Neural progenitor cell (in vitro differentiated cells): ENCODE measurements at regions not wholly inside any gene's neighbourhood (a gene's known extent, or its start where the extent isn't known, plus 50 kb on each side); places are given as distances from the start of the nearest gene placed in this dataset.

ENCODE experiments used
- EZH2phosphoT487 ChIP-seq: fragments of 200-600 bp; sonication (generic); IDR thresholded peaks from 2 replicates; pipeline ENCODE4 v1.6.1; 2017; ENCODE audit warnings: antibody characterized with exemption
- TF ChIP-seq, protein P1 (sequence below): fragments of 200-600 bp; sonication (generic); IDR thresholded peaks from 2 replicates; pipeline ENCODE4 v1.5.1; 2017; ENCODE audit warnings: antibody characterized with exemption, mild to moderate bottlenecking

GRCh38 chr1:87820668-87821334 lies 492.1 kb downstream of the LMO4 start:
- TF ChIP-seq, protein P1, sequence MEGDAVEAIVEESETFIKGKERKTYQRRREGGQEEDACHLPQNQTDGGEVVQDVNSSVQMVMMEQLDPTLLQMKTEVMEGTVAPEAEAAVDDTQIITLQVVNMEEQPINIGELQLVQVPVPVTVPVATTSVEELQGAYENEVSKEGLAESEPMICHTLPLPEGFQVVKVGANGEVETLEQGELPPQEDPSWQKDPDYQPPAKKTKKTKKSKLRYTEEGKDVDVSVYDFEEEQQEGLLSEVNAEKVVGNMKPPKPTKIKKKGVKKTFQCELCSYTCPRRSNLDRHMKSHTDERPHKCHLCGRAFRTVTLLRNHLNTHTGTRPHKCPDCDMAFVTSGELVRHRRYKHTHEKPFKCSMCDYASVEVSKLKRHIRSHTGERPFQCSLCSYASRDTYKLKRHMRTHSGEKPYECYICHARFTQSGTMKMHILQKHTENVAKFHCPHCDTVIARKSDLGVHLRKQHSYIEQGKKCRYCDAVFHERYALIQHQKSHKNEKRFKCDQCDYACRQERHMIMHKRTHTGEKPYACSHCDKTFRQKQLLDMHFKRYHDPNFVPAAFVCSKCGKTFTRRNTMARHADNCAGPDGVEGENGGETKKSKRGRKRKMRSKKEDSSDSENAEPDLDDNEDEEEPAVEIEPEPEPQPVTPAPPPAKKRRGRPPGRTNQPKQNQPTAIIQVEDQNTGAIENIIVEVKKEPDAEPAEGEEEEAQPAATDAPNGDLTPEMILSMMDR: no peak
- TF ChIP-seq EZH2phosphoT487: peak; percentile 27
